Caco-2 (cell line): ENCODE measurements at regions not wholly inside any gene's neighbourhood (a gene's known extent, or its start where the extent isn't known, plus 50 kb on each side); places are given as distances from the start of the nearest gene placed in this dataset.

Experiments
- BruUV-seq: library from RNA; stranded (reverse); fragments of 400-500 nt; replicated peaks from 2 replicates; lab custom pipeline; 2021; lab: Mats Ljungman, UMichigan
- CTCF ChIA-PET: fragments of 300-600 bp; sonication (Branson Sonifier 250); formaldehyde crosslinking; loops from one replicate; lab custom pipeline; 2022; ENCODE audit warnings: antibody characterized with exemption; lab: Charles Lee
- POLR2A ChIA-PET: fragments of 300-600 bp; sonication (Branson Sonifier 250); formaldehyde crosslinking; loops from one replicate; lab custom pipeline; 2022; ENCODE audit warnings: antibody characterized with exemption; lab: Charles Lee
- DNase-seq, 2 experiments: peaks; one replicate each; pipeline versions ENCODE4 v3.0.0 to v3.0.0-alpha.2; 2020 to 2022
- H3K27me3 ChIP-seq: replicated peaks from 2 replicates; pipeline ENCODE4 v1.6.0; 2011; ENCODE audit warnings: low read length; ENCODE audit not compliant: control insufficient read depth, insufficient read depth
- H3K36me3 ChIP-seq: 2 replicates; pipeline ENCODE4 v1.5.1; 2011; ENCODE audit warnings: low read length; ENCODE audit not compliant: control insufficient read depth, insufficient read depth
- H3K4me1 ChIP-seq: fragments of 250-450 bp; sonication (Bioruptor Pico); 2 replicates; pipeline ENCODE4 v1.5.1; 2020; ENCODE audit warnings: mild to moderate bottlenecking
- H3K4me3 ChIP-seq: 2 replicates; pipeline ENCODE4 v1.5.1; 2011; ENCODE audit warnings: low read depth, mild to moderate bottlenecking, control low read depth, low read length
- H3K9me3 ChIP-seq: fragments of 250-450 bp; sonication (Bioruptor Pico); 2 replicates; pipeline ENCODE4 v1.5.1; 2020; ENCODE audit warnings: mild to moderate bottlenecking, moderate library complexity
- H3K27ac Mint-ChIP-seq: one replicate; pipeline ENCODE4 v1.8.0; 2022; ENCODE audit warnings: mixed read lengths; ENCODE audit not compliant: unreplicated experiment
- H3K27me3 Mint-ChIP-seq: one replicate; pipeline ENCODE4 v1.8.0; 2022; ENCODE audit warnings: mixed read lengths; ENCODE audit not compliant: insufficient read depth, unreplicated experiment
- H3K36me3 Mint-ChIP-seq: one replicate; pipeline ENCODE4 v1.8.0; 2022; ENCODE audit warnings: mild to moderate bottlenecking, mixed read lengths; ENCODE audit not compliant: insufficient read depth, unreplicated experiment
- H3K4me1 Mint-ChIP-seq: one replicate; pipeline ENCODE4 v1.8.0; 2022; ENCODE audit warnings: low read depth, mixed read lengths; ENCODE audit not compliant: unreplicated experiment
- H3K4me3 Mint-ChIP-seq: one replicate; pipeline ENCODE4 v1.8.0; 2022; ENCODE audit warnings: mild to moderate bottlenecking, moderate library complexity, mixed read lengths; ENCODE audit not compliant: unreplicated experiment
- H3K9me3 Mint-ChIP-seq: one replicate; pipeline ENCODE4 v1.8.0; 2022; ENCODE audit warnings: mixed read lengths; ENCODE audit not compliant: unreplicated experiment
- intact Hi-C: fragments of 100-400 bp; cut with micrococcal nuclease; formaldehyde crosslinking; loops from one replicate; pipeline ENCODE4 v1.10.0; 2022; ENCODE audit not compliant: unreplicated experiment
- TF ChIP-seq, protein P1 (sequence below), 2 experiments: fragments of 200-600 bp in 1 of 2; IDR thresholded peaks; 1 replicate in 1 of 2; 2 replicates in 1 of 2; pipeline versions ENCODE4 v1.5.1 to v1.8.0; 2011 to 2022; ENCODE audit warnings: antibody characterized with exemption in 1 of 2, control low read depth in 1 of 2, inconsistent platforms in 1 of 2, low read depth in 1 of 2, low read length in 1 of 2, mild to moderate bottlenecking in 1 of 2, moderate library complexity in 1 of 2; ENCODE audit not compliant: insufficient read depth in 1 of 2, severe bottlenecking in 1 of 2, unreplicated experiment in 1 of 2

DNA sequence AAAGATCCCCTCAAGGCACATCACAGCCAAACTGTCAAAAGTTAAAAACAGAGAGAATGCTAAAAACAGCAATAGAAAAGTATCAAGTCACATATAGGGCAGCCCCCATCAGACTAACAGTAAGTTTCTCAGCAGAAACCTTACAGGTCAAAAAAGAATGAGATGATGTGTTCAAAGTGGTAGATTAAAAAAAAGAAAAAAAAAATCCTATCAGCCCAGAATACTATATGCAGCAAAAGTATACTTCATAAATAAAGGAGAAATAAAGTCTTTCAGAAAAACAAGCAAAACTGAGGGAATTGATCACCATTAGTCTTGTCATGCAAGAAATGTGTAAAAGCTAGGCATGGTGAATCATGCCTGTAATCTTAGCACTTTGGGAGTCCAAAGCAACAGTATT, 99.9 kb upstream of the RAD23B start:
- Histone ChIP-seq H3K4me3 (no peak overlapping the region), H3K4me1 (no peaks in the 10 kb centered on the region), H3K27me3 (no peaks in the 10 kb centered on the region), H3K36me3 (no peaks in the 10 kb centered on the region), H3K9me3 (no peaks in the 10 kb centered on the region)
- CTCF ChIA-PET: interaction anchor here (0.6 kb wide), 1 partner anchor 709 kb away, joined by 4 read pairs; no protein-coding TSS in a partner anchor
- Mint-ChIP-seq H3K36me3 (no peaks in the 10 kb centered on the region), H3K27ac (no peak overlapping the region), H3K4me1 (no peaks in the 10 kb centered on the region), H3K4me3 (no peak overlapping the region), H3K9me3 (no peaks in the 10 kb centered on the region), H3K27me3 (no peaks in the 10 kb centered on the region)
- DNase-seq: no peak
- no TSS peak for BruUV-seq
- POLR2A ChIA-PET: no interaction called here
- TF ChIP-seq, protein P1, sequence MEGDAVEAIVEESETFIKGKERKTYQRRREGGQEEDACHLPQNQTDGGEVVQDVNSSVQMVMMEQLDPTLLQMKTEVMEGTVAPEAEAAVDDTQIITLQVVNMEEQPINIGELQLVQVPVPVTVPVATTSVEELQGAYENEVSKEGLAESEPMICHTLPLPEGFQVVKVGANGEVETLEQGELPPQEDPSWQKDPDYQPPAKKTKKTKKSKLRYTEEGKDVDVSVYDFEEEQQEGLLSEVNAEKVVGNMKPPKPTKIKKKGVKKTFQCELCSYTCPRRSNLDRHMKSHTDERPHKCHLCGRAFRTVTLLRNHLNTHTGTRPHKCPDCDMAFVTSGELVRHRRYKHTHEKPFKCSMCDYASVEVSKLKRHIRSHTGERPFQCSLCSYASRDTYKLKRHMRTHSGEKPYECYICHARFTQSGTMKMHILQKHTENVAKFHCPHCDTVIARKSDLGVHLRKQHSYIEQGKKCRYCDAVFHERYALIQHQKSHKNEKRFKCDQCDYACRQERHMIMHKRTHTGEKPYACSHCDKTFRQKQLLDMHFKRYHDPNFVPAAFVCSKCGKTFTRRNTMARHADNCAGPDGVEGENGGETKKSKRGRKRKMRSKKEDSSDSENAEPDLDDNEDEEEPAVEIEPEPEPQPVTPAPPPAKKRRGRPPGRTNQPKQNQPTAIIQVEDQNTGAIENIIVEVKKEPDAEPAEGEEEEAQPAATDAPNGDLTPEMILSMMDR (IDR thresholded peaks at IDR 0.05; ENCODE audit: insufficient read depth in 1 of 2, low read depth in 1 of 2, low read length in 1 of 2, severe bottlenecking in 1 of 2, unreplicated experiment in 1 of 2): no peak
- intact Hi-C loops: no loop called here

DNA sequence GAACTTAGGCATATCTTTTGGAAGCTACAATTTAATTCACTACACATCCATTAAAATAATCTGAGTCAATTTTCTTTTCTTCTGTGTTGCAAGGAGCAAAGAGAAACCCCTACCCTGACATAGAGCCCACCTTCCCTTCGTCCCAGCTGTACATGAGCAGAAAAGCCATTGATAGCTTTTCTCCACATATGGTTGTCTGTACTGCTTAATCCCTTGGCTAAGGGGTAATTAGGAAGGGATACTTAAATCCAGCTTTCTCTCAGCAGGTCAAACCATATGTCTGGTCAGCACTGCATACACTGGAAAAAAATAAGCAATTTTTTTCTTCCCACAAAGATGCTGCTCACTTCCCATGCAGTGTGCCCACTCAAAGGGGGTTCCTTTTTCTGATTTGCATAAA, 94.7 kb upstream of the RAD23B start:
- no peak overlapping the region for H3K4me3 Mint-ChIP-seq
- H3K27me3 Mint-ChIP-seq: no peaks in the 10 kb centered on the region
- ChIA-PET CTCF (no interaction called here), POLR2A (no interaction called here)
- TF ChIP-seq, protein P1 (IDR thresholded peaks at IDR 0.05; ENCODE audit: insufficient read depth in 1 of 2, low read depth in 1 of 2, low read length in 1 of 2, severe bottlenecking in 1 of 2, unreplicated experiment in 1 of 2): no peak
- no peaks in the 10 kb centered on the region for H3K9me3 ChIP-seq
- no TSS peak for BruUV-seq
- H3K9me3 Mint-ChIP-seq: no peaks in the 10 kb centered on the region
- no peaks in the 10 kb centered on the region for H3K36me3 ChIP-seq
- no peak for DNase-seq
- no peak overlapping the region for H3K27ac Mint-ChIP-seq
- intact Hi-C loops: no loop called here
- H3K36me3 Mint-ChIP-seq: no peaks in the 10 kb centered on the region
- peaks cover 29% of the 10 kb centered on the region for H3K4me1 ChIP-seq
- peaks cover 26% of the 10 kb centered on the region for H3K4me1 Mint-ChIP-seq
- H3K27me3 ChIP-seq: no peaks in the 10 kb centered on the region
- H3K4me3 ChIP-seq: no peak overlapping the region

DNA sequence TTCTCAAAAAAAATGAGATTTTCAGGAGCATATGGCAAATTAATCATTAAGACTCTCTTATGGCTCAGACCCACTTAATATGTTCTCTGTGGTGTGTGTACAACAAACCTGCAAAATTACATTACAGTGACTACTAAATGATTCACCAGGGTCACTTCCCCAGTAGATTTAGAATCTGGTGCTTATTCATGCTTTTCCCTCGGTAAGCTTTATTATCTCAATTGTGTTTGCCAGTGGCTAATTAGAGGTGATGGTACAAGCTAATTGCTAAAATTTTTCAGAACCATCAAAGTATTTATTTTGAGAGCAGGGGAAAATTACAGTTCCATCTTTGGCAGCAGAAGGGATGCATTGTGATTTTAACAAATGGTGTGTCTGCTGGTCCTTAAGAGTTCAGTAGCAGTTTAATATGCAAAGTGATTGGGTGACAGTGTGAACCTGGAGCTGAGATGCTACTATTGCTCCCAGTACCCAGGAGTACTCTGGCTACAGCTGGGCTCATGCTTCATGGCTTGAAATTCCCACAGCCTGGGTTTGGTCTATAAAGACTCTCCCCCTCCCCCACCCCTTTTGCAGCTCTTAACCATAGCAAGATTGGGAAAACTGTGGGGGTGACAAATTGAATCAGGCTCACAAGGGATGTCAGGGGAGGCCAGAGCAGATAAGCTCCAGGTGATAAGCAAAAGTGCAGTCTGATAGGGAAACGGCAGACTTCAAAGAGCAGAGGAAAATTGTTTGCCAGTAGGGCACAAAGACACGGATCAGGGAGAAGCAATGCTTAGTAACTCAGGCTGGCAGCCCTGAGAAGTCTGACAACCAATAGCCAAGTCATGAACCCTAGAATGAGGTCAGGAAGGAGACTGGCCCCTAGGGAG, 92.8 kb upstream of the RAD23B start:
- H3K27me3 Mint-ChIP-seq: no peaks in the 10 kb centered on the region
- TF ChIP-seq, protein P1 (IDR thresholded peaks at IDR 0.05; ENCODE audit: insufficient read depth in 1 of 2, low read depth in 1 of 2, low read length in 1 of 2, severe bottlenecking in 1 of 2, unreplicated experiment in 1 of 2): no peak
- H3K4me1 Mint-ChIP-seq: peaks cover 26% of the 10 kb centered on the region
- peak overlapping the region; percentile 12 for H3K4me3 Mint-ChIP-seq
- ChIA-PET CTCF (interaction anchor here (1.2 kb wide), 1 partner anchor 151 kb away, joined by 5 read pairs; no protein-coding TSS in a partner anchor), POLR2A (interaction anchor here (1.1 kb wide), 1 partner anchor 15 kb away, joined by 16 read pairs; no protein-coding TSS in a partner anchor)
- Histone ChIP-seq H3K27me3 (no peaks in the 10 kb centered on the region), H3K9me3 (no peaks in the 10 kb centered on the region), H3K36me3 (no peaks in the 10 kb centered on the region), H3K4me3 (no peak overlapping the region), H3K4me1 (peaks cover 29% of the 10 kb centered on the region)
- intact Hi-C loops: no loop called here
- peak; percentile 64 to 77 for DNase-seq
- peak overlapping the region; percentile 49 for H3K27ac Mint-ChIP-seq
- no peaks in the 10 kb centered on the region for H3K9me3 Mint-ChIP-seq
- BruUV-seq: no TSS peak
- H3K36me3 Mint-ChIP-seq: no peaks in the 10 kb centered on the region
